OCI-M2 (cell line): ENCODE measurements at regions not wholly inside any gene's neighbourhood (a gene's known extent, or its start where the extent isn't known, plus 50 kb on each side); places are given as distances from the start of the nearest gene placed in this dataset.
"Not testable (repeated sequence)": the region's sequence is repeated elsewhere in the genome, so short reads cannot be mapped to it uniquely, and the experiment has no call there.

ENCODE experiments used
- DNase-seq: peaks from one replicate; lab custom pipeline; 2025; ENCODE audit not compliant: unreplicated experiment; lab: John Stamatoyannopoulos, UW

- not testable (repeated sequence) for DNase-seq
Observed at GRCh38 chr13:82457548-82457947, 1424.7 kb downstream of the SLITRK1 start.

GRCh38 chr13:82447416-82448077 lies 1434.7 kb downstream of the SLITRK1 start:
- no peak for DNase-seq

- no peak for DNase-seq
Observed at GRCh38 chr13:82439159-82439904, 1442.9 kb downstream of the SLITRK1 start.

- no peak for DNase-seq
Observed at GRCh38 chr13:82438320-82438719, 1444.0 kb downstream of the SLITRK1 start.

- DNase-seq: no peak
Observed at GRCh38 chr13:82436099-82436585, 1446.1 kb downstream of the SLITRK1 start.

- no peak for DNase-seq
Observed at GRCh38 chr13:82432949-82433348, 1449.3 kb downstream of the SLITRK1 start.

- DNase-seq: peak; percentile 36
Observed at GRCh38 chr13:82412749-82413148, 1469.5 kb downstream of the SLITRK1 start.

GRCh38 chr13:82407321-82407720 lies 1475.0 kb downstream of the SLITRK1 start:
- no peak for DNase-seq

GRCh38 chr13:82374719-82375118 lies 1507.6 kb downstream of the SLITRK1 start:
- no peak for DNase-seq

- DNase-seq: no peak
Observed at GRCh38 chr13:82370316-82370715, 1512.0 kb downstream of the SLITRK1 start.

GRCh38 chr13:82364525-82364924 lies 1517.7 kb downstream of the SLITRK1 start:
- no peak for DNase-seq

GRCh38 chr13:82358284-82358683 lies 1524.0 kb downstream of the SLITRK1 start:
- DNase-seq: no peak

- peak; percentile 7 for DNase-seq
Observed at GRCh38 chr13:82356667-82357410, 1525.4 kb downstream of the SLITRK1 start.

- DNase-seq: no peak
Observed at GRCh38 chr13:82344867-82345266, 1537.4 kb downstream of the SLITRK1 start.

- no peak for DNase-seq
Observed at GRCh38 chr13:82341116-82341515, 1541.2 kb downstream of the SLITRK1 start.

GRCh38 chr13:82330499-82330898 lies 1551.8 kb downstream of the SLITRK1 start:
- no peak for DNase-seq

- DNase-seq: no peak
Observed at GRCh38 chr13:82323101-82323500, 1559.2 kb downstream of the SLITRK1 start.

- DNase-seq: no peak
Observed at GRCh38 chr13:82305588-82305987, 1576.7 kb downstream of the SLITRK1 start.

- DNase-seq: no peak
Observed at GRCh38 chr13:82298106-82298505, 1584.2 kb downstream of the SLITRK1 start.

- no peak for DNase-seq
Observed at GRCh38 chr13:82294226-82294625, 1588.0 kb downstream of the SLITRK1 start.

GRCh38 chr13:82292334-82292733 lies 1589.9 kb downstream of the SLITRK1 start:
- DNase-seq: no peak

GRCh38 chr13:82291852-82292251 lies 1590.4 kb downstream of the SLITRK1 start:
- DNase-seq: no peak
